B cell (primary cell): ENCODE measurements at regions not wholly inside any gene's neighbourhood (a gene's known extent, or its start where the extent isn't known, plus 50 kb on each side); places are given as distances from the start of the nearest gene placed in this dataset.

Source experiments
- ATAC-seq: fragments of 200-7000 bp; cut with Tn5 transposase; one replicate; pipeline ENCODE4 v1.10.0; 2021; ENCODE audit warnings: low read depth, mild to moderate bottlenecking, moderate number of reproducible peaks, moderate library complexity
- CTCF ChIA-PET: fragments of 350-600 bp; sonication (Branson Sonifier 250); formaldehyde crosslinking; loops from one replicate; lab custom pipeline; 2021; ENCODE audit warnings: antibody characterized with exemption, inconsistent platforms; lab: Charles Lee
- POLR2A ChIA-PET: fragments of 350-600 bp; sonication (Branson Sonifier 250); formaldehyde crosslinking; loops from one replicate; lab custom pipeline; 2021; ENCODE audit warnings: antibody characterized with exemption; lab: Charles Lee
- DNase-seq: peaks from one replicate; pipeline ENCODE4 v3.0.0; 2013
- H2AFZ ChIP-seq: 2 replicates; pipeline ENCODE4 v1.6.1; 2012; ENCODE audit warnings: mild to moderate bottlenecking, low read depth, low read length; ENCODE audit not compliant: insufficient read depth, poor library complexity, severe bottlenecking
- H3K27ac ChIP-seq, 2 donors: 1 replicate in 1 of 2; 2 replicates in 1 of 2; pipeline ENCODE4 v1.5.1; 2012 to 2013; ENCODE audit warnings: low read length in 2 of 2, mild to moderate bottlenecking in 2 of 2, moderate library complexity in 1 of 2
- H3K27me3 ChIP-seq, 4 experiments: fragments of 200-600 bp in 1 of 4; sonication (generic) in 1 of 4; replicated peaks in 1 of 4; 1 replicate in 2 of 4; 2 replicates in 2 of 4; pipeline versions ENCODE4 v1.6.1 to v1.7.0; 2013 to 2016; ENCODE audit warnings: low read length in 3 of 4, mild to moderate bottlenecking in 2 of 4, mixed read lengths in 1 of 4, moderate library complexity in 1 of 4; ENCODE audit not compliant: insufficient read depth in 4 of 4, control insufficient read depth in 3 of 4; ENCODE audit errors: control extremely low read depth in 1 of 4
- H3K36me3 ChIP-seq, 2 experiments: replicated peaks in 1 of 2; 1 replicate in 1 of 2; 2 replicates in 1 of 2; pipeline versions ENCODE4 v1.6.1 to v1.7.1; 2013; ENCODE audit warnings: low read length in 1 of 2; ENCODE audit not compliant: insufficient read depth in 2 of 2, control insufficient read depth in 1 of 2; ENCODE audit errors: control extremely low read depth in 1 of 2, extremely low read depth in 1 of 2
- H3K4me1 ChIP-seq, 2 donors: fragments of 200-600 bp in 1 of 2; sonication (generic) in 1 of 2; 1 replicate in 1 of 2; 2 replicates in 1 of 2; pipeline versions ENCODE4 v1.5.1 to v1.6.1; 2013 to 2017; ENCODE audit warnings: low read length in 2 of 2; ENCODE audit not compliant: control insufficient read depth in 2 of 2, insufficient read depth in 2 of 2
- H3K4me2 ChIP-seq: replicated peaks from 2 replicates; pipeline ENCODE3; 2012; ENCODE audit warnings: mild to moderate bottlenecking, low read depth, low read length; ENCODE audit not compliant: poor library complexity, severe bottlenecking
- H3K4me3 ChIP-seq, 5 experiments: fragments of 200-600 bp in 1 of 5; sonication (generic) in 1 of 5; 1 replicate in 3 of 5; 2 replicates in 2 of 5; pipeline versions ENCODE4 v1.5.1 to v1.7.0; 2011 to 2016; ENCODE audit warnings: low read length in 4 of 5, mild to moderate bottlenecking in 4 of 5, low read depth in 2 of 5, control low read depth in 1 of 5, moderate library complexity in 1 of 5; ENCODE audit not compliant: insufficient read depth in 1 of 5; ENCODE audit errors: control extremely low read depth in 1 of 5, extremely low read depth in 1 of 5
- H3K79me2 ChIP-seq: fragments of 200-600 bp; sonication (generic); one replicate; pipeline ENCODE4 v1.6.0; 2016; ENCODE audit warnings: low read length; ENCODE audit not compliant: control insufficient read depth, insufficient read depth
- H3K9ac ChIP-seq: fragments of 200-600 bp; sonication (generic); 2 replicates; pipeline ENCODE4 v1.6.1; 2017; ENCODE audit warnings: mild to moderate bottlenecking, low read length, moderate library complexity
- H3K9me3 ChIP-seq, 3 donors: one replicate each; pipeline versions ENCODE4 v1.6.1 to v1.7.1; 2013; ENCODE audit warnings: low read length in 2 of 3; ENCODE audit not compliant: control insufficient read depth in 2 of 3, insufficient read depth in 1 of 3; ENCODE audit errors: control extremely low read depth in 1 of 3
- H4K20me1 ChIP-seq: 2 replicates; pipeline ENCODE4 v1.6.0; 2012; ENCODE audit warnings: mild to moderate bottlenecking, low read length; ENCODE audit not compliant: insufficient read depth, control insufficient read depth, poor library complexity, severe bottlenecking
- H3K27ac Mint-ChIP-seq: one replicate; pipeline ENCODE4 v1.8.0; 2021; ENCODE audit warnings: mixed read lengths
- H3K27me3 Mint-ChIP-seq: one replicate; pipeline ENCODE4 v1.8.0; 2021; ENCODE audit warnings: mixed read lengths
- H3K4me1 Mint-ChIP-seq: one replicate; pipeline ENCODE4 v1.8.0; 2021; ENCODE audit warnings: mixed read lengths
- H3K4me3 Mint-ChIP-seq: one replicate; pipeline ENCODE4 v1.8.0; 2021; ENCODE audit warnings: mixed read lengths
- H3K9me3 Mint-ChIP-seq: one replicate; pipeline ENCODE4 v1.8.0; 2022; ENCODE audit warnings: mixed read lengths; ENCODE audit not compliant: insufficient read depth
- EZH2 ChIP-seq: IDR thresholded peaks from 2 replicates; pipeline ENCODE4 v1.6.1; 2012; ENCODE audit warnings: borderline replicate concordance, low read depth, mild to moderate bottlenecking, moderate library complexity, low read length; ENCODE audit not compliant: insufficient read depth, poor library complexity, severe bottlenecking
- WGBS: methylation state at CpG from one replicate; pipeline ENCODE4 v1.1.5; 2013; ENCODE audit warnings: missing lambda C conversion rate; ENCODE audit not compliant: insufficient coverage; 5-methylcytosine and 5-hydroxymethylcytosine counted together
- intact Hi-C: fragments of 100-400 bp; cut with micrococcal nuclease; formaldehyde crosslinking; loops from one replicate; pipeline ENCODE4 v1.10.0; 2022
- TF ChIP-seq, protein P1 (sequence below): fragments of 200-600 bp; IDR thresholded peaks from one replicate; pipeline ENCODE4 v1.8.0; 2022; ENCODE audit warnings: antibody characterized with exemption, mild to moderate bottlenecking

DNA sequence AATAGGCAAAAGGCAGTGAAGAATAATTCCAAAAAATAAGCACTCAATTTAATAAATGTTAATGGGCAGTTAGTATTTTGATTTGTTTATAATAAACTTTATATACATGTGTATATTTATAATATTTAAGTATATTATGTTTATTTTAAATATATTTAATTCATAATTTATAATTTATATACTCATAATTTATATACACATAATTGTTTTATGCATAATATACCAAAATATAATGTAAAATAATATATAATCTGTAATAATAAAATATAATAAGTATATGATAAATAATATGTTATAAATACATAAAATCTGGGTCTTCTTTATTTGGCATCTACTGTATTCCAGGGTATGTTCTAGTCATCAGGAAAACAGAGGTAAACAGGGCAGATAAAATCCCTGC lies 100.2 kb upstream of the ARID2 start:
- Histone ChIP-seq H4K20me1 (no peaks in the 10 kb centered on the region), H3K79me2 (no peaks in the 10 kb centered on the region), H3K27me3 (no peaks in the 10 kb centered on the region), H3K36me3 (no peaks in the 10 kb centered on the region), H3K9ac (no peak overlapping the region), H3K9me3 (no peaks in the 10 kb centered on the region), H3K4me2 (no peak overlapping the region), H3K27ac (no peak overlapping the region), H2AFZ (no peak overlapping the region), H3K4me1 (no peaks in the 10 kb centered on the region), H3K4me3 (no peak overlapping the region)
- no peak for TF ChIP-seq EZH2
- TF ChIP-seq, protein P1, sequence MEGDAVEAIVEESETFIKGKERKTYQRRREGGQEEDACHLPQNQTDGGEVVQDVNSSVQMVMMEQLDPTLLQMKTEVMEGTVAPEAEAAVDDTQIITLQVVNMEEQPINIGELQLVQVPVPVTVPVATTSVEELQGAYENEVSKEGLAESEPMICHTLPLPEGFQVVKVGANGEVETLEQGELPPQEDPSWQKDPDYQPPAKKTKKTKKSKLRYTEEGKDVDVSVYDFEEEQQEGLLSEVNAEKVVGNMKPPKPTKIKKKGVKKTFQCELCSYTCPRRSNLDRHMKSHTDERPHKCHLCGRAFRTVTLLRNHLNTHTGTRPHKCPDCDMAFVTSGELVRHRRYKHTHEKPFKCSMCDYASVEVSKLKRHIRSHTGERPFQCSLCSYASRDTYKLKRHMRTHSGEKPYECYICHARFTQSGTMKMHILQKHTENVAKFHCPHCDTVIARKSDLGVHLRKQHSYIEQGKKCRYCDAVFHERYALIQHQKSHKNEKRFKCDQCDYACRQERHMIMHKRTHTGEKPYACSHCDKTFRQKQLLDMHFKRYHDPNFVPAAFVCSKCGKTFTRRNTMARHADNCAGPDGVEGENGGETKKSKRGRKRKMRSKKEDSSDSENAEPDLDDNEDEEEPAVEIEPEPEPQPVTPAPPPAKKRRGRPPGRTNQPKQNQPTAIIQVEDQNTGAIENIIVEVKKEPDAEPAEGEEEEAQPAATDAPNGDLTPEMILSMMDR = no peak
- H3K9me3 Mint-ChIP-seq = no peaks in the 10 kb centered on the region
- DNase-seq = no peak
- H3K27me3 Mint-ChIP-seq = peaks cover 8% of the 10 kb centered on the region
- H3K4me3 Mint-ChIP-seq = no peak overlapping the region
- ChIA-PET CTCF (no interaction called here), POLR2A (no interaction called here)
- intact Hi-C loops = no loop called here
- no peak overlapping the region for H3K27ac Mint-ChIP-seq
- no peaks in the 10 kb centered on the region for H3K4me1 Mint-ChIP-seq
- ATAC-seq = no peak

- H3K9me3 Mint-ChIP-seq = no peaks in the 10 kb centered on the region
- Histone ChIP-seq H3K36me3 (no peaks in the 10 kb centered on the region), H3K9me3 (no peaks in the 10 kb centered on the region), H2AFZ (no peak overlapping the region), H3K27ac (no peak overlapping the region), H3K4me3 (no peak overlapping the region), H3K4me1 (no peaks in the 10 kb centered on the region), H4K20me1 (no peaks in the 10 kb centered on the region), H3K9ac (no peak overlapping the region), H3K27me3 (no peaks in the 10 kb centered on the region), H3K4me2 (no peak overlapping the region), H3K79me2 (no peaks in the 10 kb centered on the region)
- H3K27me3 Mint-ChIP-seq = no peaks in the 10 kb centered on the region
- H3K4me3 Mint-ChIP-seq = no peak overlapping the region
- TF ChIP-seq, protein P1 = no peak
- TF ChIP-seq EZH2 = no peak
- intact Hi-C loops = no loop called here
- DNase-seq (no peak), ATAC-seq (no peak)
- POLR2A ChIA-PET = no interaction called here
- H3K27ac Mint-ChIP-seq = no peak overlapping the region
- no peaks in the 10 kb centered on the region for H3K4me1 Mint-ChIP-seq
- CTCF ChIA-PET = no interaction called here
- 93% methylated on average over 1 of the region's 1 CpG for WGBS
Observed at GRCh38 chr12:45633733-45634132, 95.8 kb upstream of the ARID2 start.
